ENCODE measurements at regions not wholly inside any gene's neighbourhood (a gene's known extent, or its start where the extent isn't known, plus 50 kb on each side); places are given as distances from the start of the nearest gene placed in this dataset.

GRCh38 chr3:106204160-106204868 lies 335.5 kb upstream of the CBLB start:
- no peak overlapping the region for H3K4me3 ChIP-seq (replicated peaks in 1 of 3)
- DNase-seq, result no peak
- no peaks in the 10 kb centered on the region for H3K27me3 ChIP-seq
- H3K9me3 ChIP-seq, result no peaks in the 10 kb centered on the region
- no peak overlapping the region for H3K27ac ChIP-seq
- TF ChIP-seq POLR2A (IDR thresholded peaks at IDR 0.05) (no peak), CTCF (IDR thresholded peaks at IDR 0.05) (no peak)
- 90 to 92% methylated on average over 5 of the region's 5 CpGs for WGBS, 2 donors
- intact Hi-C loops (cut with DNase I), result no loop called here
- no peaks in the 10 kb centered on the region for H3K36me3 ChIP-seq
- H3K4me1 ChIP-seq, result no peaks in the 10 kb centered on the region

GRCh38 chr3:106206146-106206545 lies 337.3 kb upstream of the CBLB start:
- no peak overlapping the region for H3K4me3 ChIP-seq (replicated peaks in 1 of 3)
- no peaks in the 10 kb centered on the region for H3K9me3 ChIP-seq
- no peaks in the 10 kb centered on the region for H3K27me3 ChIP-seq
- DNase-seq, result no peak
- H3K36me3 ChIP-seq, result no peaks in the 10 kb centered on the region
- intact Hi-C loops (cut with DNase I), result no loop called here
- no peak overlapping the region for H3K27ac ChIP-seq
- TF ChIP-seq CTCF (IDR thresholded peaks at IDR 0.05) (no peak), POLR2A (IDR thresholded peaks at IDR 0.05) (no peak)
- no peaks in the 10 kb centered on the region for H3K4me1 ChIP-seq
- 22 to 40% methylated on average over 6 of the region's 6 CpGs for WGBS, 2 donors

- WGBS, 2 donors, result 64 to 69% methylated on average over 5 of the region's 5 CpGs
These were observed 337.8 kb upstream of the CBLB start for GRCh38 chr3:106206613-106207012.

GRCh38 chr3:106208251-106208650 lies 339.4 kb upstream of the CBLB start:
- WGBS, 2 donors, result 71 to 88% methylated on average over 4 of the region's 4 CpGs
- intact Hi-C loops (cut with DNase I), result no loop called here
- H3K4me3 ChIP-seq (replicated peaks in 1 of 3), result no peak overlapping the region
- H3K36me3 ChIP-seq, result no peaks in the 10 kb centered on the region
- no peak for TF ChIP-seq CTCF (IDR thresholded peaks at IDR 0.05)
- TF ChIP-seq POLR2A (IDR thresholded peaks at IDR 0.05), result no peak
- H3K27me3 ChIP-seq, result no peaks in the 10 kb centered on the region
- no peak overlapping the region for H3K27ac ChIP-seq
- no peaks in the 10 kb centered on the region for H3K4me1 ChIP-seq
- H3K9me3 ChIP-seq, result no peaks in the 10 kb centered on the region
- DNase-seq, result no peak

More at GRCh38 chr3:106206613-106207012, 337.8 kb upstream of the CBLB start:
- intact Hi-C loops (cut with DNase I), result no loop called here
- no peaks in the 10 kb centered on the region for H3K4me1 ChIP-seq
- no peak for DNase-seq
- no peaks in the 10 kb centered on the region for H3K27me3 ChIP-seq
- H3K9me3 ChIP-seq, result no peaks in the 10 kb centered on the region
- TF ChIP-seq POLR2A (IDR thresholded peaks at IDR 0.05), result no peak
- no peak for TF ChIP-seq CTCF (IDR thresholded peaks at IDR 0.05)
- no peak overlapping the region for H3K27ac ChIP-seq
- no peak overlapping the region for H3K4me3 ChIP-seq (replicated peaks in 1 of 3)
- no peaks in the 10 kb centered on the region for H3K36me3 ChIP-seq

- no peak for DNase-seq
- WGBS, 2 donors, result 54 to 63% methylated on average over 2 of the region's 2 CpGs
- no peak overlapping the region for H3K27ac ChIP-seq
These were observed 340.2 kb upstream of the CBLB start for GRCh38 chr3:106208967-106209366.

More at GRCh38 chr3:106208967-106209366, 340.2 kb upstream of the CBLB start:
- TF ChIP-seq CTCF (IDR thresholded peaks at IDR 0.05), result peak in 2 of 6 experiments; percentile 17 to 21
- TF ChIP-seq POLR2A (IDR thresholded peaks at IDR 0.05), result no peak
- Histone ChIP-seq H3K4me3 (replicated peaks in 1 of 3) (no peak overlapping the region), H3K9me3 (no peaks in the 10 kb centered on the region), H3K36me3 (no peaks in the 10 kb centered on the region), H3K27me3 (no peaks in the 10 kb centered on the region), H3K4me1 (no peaks in the 10 kb centered on the region)
- intact Hi-C loops (cut with DNase I), result no loop called here
